Gastroesophageal sphincter (tissue), 4 donors: ENCODE measurements at regions not wholly inside any gene's neighbourhood (a gene's known extent, or its start where the extent isn't known, plus 50 kb on each side); places are given as distances from the start of the nearest gene placed in this dataset.

Experiments used
- ATAC-seq: fragments of 150-250 bp; one replicate; pipeline ENCODE4 v1.9.1; 2016; ENCODE audit warnings: mild to moderate bottlenecking, moderate library complexity
- H3K27ac ChIP-seq, 4 donors: fragments of 200-600 bp; sonication (generic) in 3 of 4; 1 replicate in 3 of 4; 2 replicates in 1 of 4; pipeline ENCODE4 v1.5.1; 2016 to 2019
- H3K27me3 ChIP-seq: fragments of 200-600 bp; sonication (generic); one replicate; pipeline ENCODE4 v1.5.1; 2019
- H3K36me3 ChIP-seq, 2 donors: fragments of 200-600 bp; sonication (generic); one replicate each; pipeline ENCODE4 v1.5.1; 2019; ENCODE audit warnings: control low read depth in 1 of 2
- H3K4me1 ChIP-seq, 3 donors: fragments of 200-600 bp; sonication (generic); 1 replicate in 2 of 3; 2 replicates in 1 of 3; pipeline ENCODE4 v1.5.1; 2016 to 2019; ENCODE audit warnings: control low read depth in 2 of 3
- H3K4me3 ChIP-seq, 2 donors: fragments of 200-600 bp; sonication (generic); one replicate each; pipeline ENCODE4 v1.5.1; 2019; ENCODE audit warnings: mild to moderate bottlenecking in 1 of 2, moderate library complexity in 1 of 2
- H3K9me3 ChIP-seq, 3 donors: fragments of 200-600 bp; sonication (generic); one replicate each; pipeline ENCODE4 v1.5.1; 2017 to 2019; ENCODE audit warnings: control low read depth in 2 of 3
- EP300 ChIP-seq: sonication (generic); formaldehyde crosslinking; IDR thresholded peaks from one replicate; pipeline ENCODE4 v1.6.1; 2017; ENCODE audit warnings: antibody characterized with exemption, mild to moderate bottlenecking
- POLR2A ChIP-seq, 2 donors: fragments of 450-650 bp; IDR thresholded peaks; one replicate each; pipeline ENCODE4 v1.6.1; 2017; ENCODE audit warnings: antibody characterized with exemption in 2 of 2, mild to moderate bottlenecking in 2 of 2, moderate library complexity in 1 of 2
- POLR2AphosphoS5 ChIP-seq: sonication (generic); formaldehyde crosslinking; IDR thresholded peaks from one replicate; pipeline ENCODE4 v1.6.1; 2017; ENCODE audit warnings: antibody characterized with exemption
- WGBS, 2 donors: methylation state at CpG; one replicate each; pipeline ENCODE4 v1.1.5; 2018; ENCODE audit warnings: low coverage in 1 of 2; 5-methylcytosine and 5-hydroxymethylcytosine counted together
- TF ChIP-seq, protein P1 (sequence below), 4 experiments: fragments of 200-600 bp in 2 of 4; fragments of 450-650 bp in 2 of 4; sonication (generic) in 1 of 4; IDR thresholded peaks; one replicate each; pipeline ENCODE4 v1.5.1; 2017 to 2019; ENCODE audit warnings: antibody characterized with exemption in 4 of 4, mild to moderate bottlenecking in 2 of 4, moderate library complexity in 2 of 4

GRCh38 chr4:152259866-152260265 lies 276.0 kb downstream of the FBXW7 start:
- TF ChIP-seq, protein P1, sequence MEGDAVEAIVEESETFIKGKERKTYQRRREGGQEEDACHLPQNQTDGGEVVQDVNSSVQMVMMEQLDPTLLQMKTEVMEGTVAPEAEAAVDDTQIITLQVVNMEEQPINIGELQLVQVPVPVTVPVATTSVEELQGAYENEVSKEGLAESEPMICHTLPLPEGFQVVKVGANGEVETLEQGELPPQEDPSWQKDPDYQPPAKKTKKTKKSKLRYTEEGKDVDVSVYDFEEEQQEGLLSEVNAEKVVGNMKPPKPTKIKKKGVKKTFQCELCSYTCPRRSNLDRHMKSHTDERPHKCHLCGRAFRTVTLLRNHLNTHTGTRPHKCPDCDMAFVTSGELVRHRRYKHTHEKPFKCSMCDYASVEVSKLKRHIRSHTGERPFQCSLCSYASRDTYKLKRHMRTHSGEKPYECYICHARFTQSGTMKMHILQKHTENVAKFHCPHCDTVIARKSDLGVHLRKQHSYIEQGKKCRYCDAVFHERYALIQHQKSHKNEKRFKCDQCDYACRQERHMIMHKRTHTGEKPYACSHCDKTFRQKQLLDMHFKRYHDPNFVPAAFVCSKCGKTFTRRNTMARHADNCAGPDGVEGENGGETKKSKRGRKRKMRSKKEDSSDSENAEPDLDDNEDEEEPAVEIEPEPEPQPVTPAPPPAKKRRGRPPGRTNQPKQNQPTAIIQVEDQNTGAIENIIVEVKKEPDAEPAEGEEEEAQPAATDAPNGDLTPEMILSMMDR (IDR thresholded peaks at IDR 0.05) = no peak
- Histone ChIP-seq H3K36me3 (no peaks in the 10 kb centered on the region), H3K9me3 (no peaks in the 10 kb centered on the region), H3K4me3 (no peak overlapping the region), H3K27me3 (no peaks in the 10 kb centered on the region), H3K4me1 (peaks cover 0 to 6% (median 0%) of the 10 kb centered on the region in 3 donors), H3K27ac (no peak overlapping the region)
- no peak for ATAC-seq
- WGBS, 2 donors = 38 to 57% methylated on average over 1 of the region's 1 CpG

DNA sequence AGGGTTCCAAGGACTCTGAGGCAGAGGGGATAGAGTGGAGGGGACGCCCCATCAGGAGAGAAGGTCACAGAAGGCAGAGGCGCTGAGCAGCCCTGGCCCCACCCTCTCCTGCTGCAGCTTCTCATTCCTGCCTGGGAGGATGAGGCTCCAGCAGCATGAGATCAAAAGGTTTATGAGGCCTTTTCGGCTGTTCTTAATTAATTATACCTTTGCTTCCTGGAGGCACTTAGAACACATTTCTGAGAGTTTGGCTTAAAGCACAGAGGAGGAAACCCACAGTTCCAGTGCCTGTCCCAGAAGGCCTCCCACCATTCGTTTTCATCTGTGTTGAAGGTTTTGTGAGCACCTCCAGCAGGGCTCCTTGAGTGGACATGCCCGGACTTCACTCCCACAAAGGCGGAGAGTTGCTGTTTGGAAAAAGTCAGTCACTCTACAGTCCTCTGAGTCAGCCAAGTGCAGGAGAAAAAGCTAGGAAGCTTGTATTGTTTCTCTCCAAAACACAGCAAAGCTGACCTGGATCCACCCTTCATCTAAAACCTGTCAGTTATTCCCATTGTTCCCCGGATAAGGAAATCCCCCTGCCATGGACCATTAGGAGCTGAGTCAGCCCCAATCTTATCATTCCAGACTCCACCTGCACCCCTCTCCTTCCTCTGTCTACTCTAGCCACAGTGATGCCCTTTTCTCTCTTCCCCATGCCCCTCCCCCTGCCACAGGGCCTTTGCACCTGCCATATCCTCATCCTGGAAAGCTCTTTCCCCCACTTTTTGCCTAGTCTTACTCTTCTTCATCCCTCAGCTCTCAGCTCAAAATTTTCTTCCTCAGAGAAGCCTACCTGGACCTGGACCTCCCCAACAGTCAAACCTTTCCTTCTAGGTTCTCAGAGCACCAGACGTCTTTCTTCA lies 276.8 kb downstream of the FBXW7 start:
- H3K9me3 ChIP-seq = no peaks in the 10 kb centered on the region
- no peak overlapping the region for H3K27ac ChIP-seq
- no peaks in the 10 kb centered on the region for H3K36me3 ChIP-seq
- ATAC-seq = no peak
- H3K4me1 ChIP-seq = peaks cover 0 to 6% (median 0%) of the 10 kb centered on the region in 3 donors
- 55 to 61% methylated on average over 3 to 6 of the region's 8 CpGs for WGBS, 2 donors
- H3K27me3 ChIP-seq = no peaks in the 10 kb centered on the region
- TF ChIP-seq POLR2AphosphoS5 = no peak
- TF ChIP-seq POLR2A (IDR thresholded peaks at IDR 0.05) = no peak
- TF ChIP-seq, protein P1 (IDR thresholded peaks at IDR 0.05) = no peak
- TF ChIP-seq EP300 = no peak
- H3K4me3 ChIP-seq = no peak overlapping the region

GRCh38 chr4:152258391-152258790 lies 277.5 kb downstream of the FBXW7 start:
- Histone ChIP-seq H3K27me3 (no peaks in the 10 kb centered on the region), H3K9me3 (no peaks in the 10 kb centered on the region), H3K4me1 (peaks cover 0 to 6% (median 0%) of the 10 kb centered on the region in 3 donors), H3K4me3 (no peak overlapping the region), H3K27ac (no peak overlapping the region), H3K36me3 (no peaks in the 10 kb centered on the region)
- 68% methylated on average over 5 of the region's 5 CpGs; no CpG with 5 or more reads in 1 of the 2 donors for WGBS, 2 donors
- ATAC-seq = no peak
- TF ChIP-seq EP300 = no peak
- no peak for TF ChIP-seq POLR2AphosphoS5
- TF ChIP-seq, protein P1 (IDR thresholded peaks at IDR 0.05) = no peak
- TF ChIP-seq POLR2A (IDR thresholded peaks at IDR 0.05) = no peak

DNA sequence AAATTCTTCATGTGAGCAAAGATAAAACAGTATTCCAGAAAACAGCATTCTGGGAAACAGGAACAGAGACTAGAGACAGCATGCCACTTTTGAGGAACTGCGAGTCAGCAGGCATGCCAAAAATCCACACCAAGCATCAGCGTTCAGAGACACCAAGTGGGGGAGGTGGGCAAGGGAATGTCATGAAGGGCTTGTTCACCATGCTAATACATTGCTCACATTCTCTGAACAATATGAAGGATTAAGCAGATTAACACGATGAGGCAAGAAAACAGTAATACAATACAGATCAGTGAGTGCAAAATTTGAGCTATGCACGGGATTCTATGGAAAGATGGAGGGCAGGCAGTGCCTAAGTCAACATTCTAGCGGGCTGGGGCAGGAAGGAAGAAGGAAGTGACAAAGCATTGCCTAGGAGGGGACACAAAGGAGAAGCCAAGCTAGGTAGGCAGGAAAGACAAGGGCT lies 278.3 kb downstream of the FBXW7 start:
- 39 to 68% methylated on average over 3 to 5 of the region's 5 CpGs for WGBS, 2 donors
- H3K27me3 ChIP-seq = no peaks in the 10 kb centered on the region
- H3K9me3 ChIP-seq = no peaks in the 10 kb centered on the region
- H3K4me3 ChIP-seq = no peak overlapping the region
- H3K36me3 ChIP-seq = no peaks in the 10 kb centered on the region
- ATAC-seq = no peak
- H3K4me1 ChIP-seq = peaks cover 0 to 6% (median 0%) of the 10 kb centered on the region in 3 donors
- TF ChIP-seq POLR2A (IDR thresholded peaks at IDR 0.05) (no peak), EP300 (no peak), POLR2AphosphoS5 (no peak)
- TF ChIP-seq, protein P1 (IDR thresholded peaks at IDR 0.05) = no peak
- no peak overlapping the region for H3K27ac ChIP-seq

DNA sequence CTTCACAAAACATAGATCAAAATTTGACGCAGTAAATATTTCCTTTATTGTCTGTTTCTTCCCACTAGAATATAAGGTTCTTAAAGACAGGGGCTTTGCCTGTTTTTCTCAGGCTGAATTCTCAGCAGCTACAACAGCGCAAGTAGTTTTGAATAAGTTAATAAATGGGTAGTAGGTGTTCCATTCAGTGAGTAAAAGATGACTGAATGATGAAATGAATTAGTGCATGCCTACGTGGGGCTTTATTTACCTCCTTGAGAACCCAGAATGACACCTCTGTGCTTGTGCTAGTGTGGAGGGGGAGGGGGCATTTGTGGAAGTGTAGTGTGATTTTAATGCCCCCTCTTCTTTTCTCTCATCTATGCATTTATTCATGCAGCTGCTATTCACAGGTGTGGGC lies 278.9 kb downstream of the FBXW7 start:
- Histone ChIP-seq H3K4me3 (no peak overlapping the region), H3K27me3 (no peaks in the 10 kb centered on the region), H3K9me3 (no peaks in the 10 kb centered on the region), H3K4me1 (peaks cover 0 to 6% (median 0%) of the 10 kb centered on the region in 3 donors), H3K36me3 (no peaks in the 10 kb centered on the region), H3K27ac (no peak overlapping the region)
- WGBS, 2 donors = 69 to 75% methylated on average over 3 of the region's 3 CpGs
- no peak for ATAC-seq
- TF ChIP-seq EP300 (no peak), POLR2A (IDR thresholded peaks at IDR 0.05) (no peak)
